Kidney (tissue), 13 donors: ENCODE measurements at regions not wholly inside any gene's neighbourhood (a gene's known extent, or its start where the extent isn't known, plus 50 kb on each side); places are given as distances from the start of the nearest gene placed in this dataset.

ENCODE experiments used
- DNase-seq, 5 donors: peaks; one replicate each; pipeline ENCODE4 v3.0.0-alpha.2; 2013 to 2020
- FAIRE-seq: peaks from 2 replicates; lab custom pipeline; 2012; peaks lifted over from hg19 to GRCh38; lab: Jason Lieb, UNC
- H3K27ac ChIP-seq, 2 donors: one replicate each; pipeline ENCODE4 v1.7.0; 2013; ENCODE audit warnings: low read depth in 2 of 2, low read length in 2 of 2, inconsistent platforms in 1 of 2
- H3K27me3 ChIP-seq: one replicate; pipeline ENCODE4 v1.7.1; 2013; ENCODE audit warnings: low read length, inconsistent platforms; ENCODE audit not compliant: control insufficient read depth, insufficient read depth
- H3K36me3 ChIP-seq, 3 donors: one replicate each; pipeline versions ENCODE4 v1.7.0 to v1.7.1; 2013; ENCODE audit warnings: low read length in 3 of 3, control low read depth in 1 of 3, inconsistent platforms in 1 of 3; ENCODE audit not compliant: insufficient read depth in 3 of 3, control insufficient read depth in 2 of 3
- H3K4me1 ChIP-seq, 3 donors: one replicate each; pipeline versions ENCODE4 v1.7.0 to v1.7.1; 2013; ENCODE audit warnings: low read length in 3 of 3, inconsistent platforms in 1 of 3, low read depth in 1 of 3; ENCODE audit not compliant: control insufficient read depth in 2 of 3, insufficient read depth in 2 of 3
- H3K4me3 ChIP-seq, 3 donors: one replicate each; pipeline versions ENCODE4 v1.7.0 to v1.8.1; 2013; ENCODE audit warnings: low read length in 3 of 3, control low read depth in 1 of 3, inconsistent platforms in 1 of 3
- H3K9ac ChIP-seq, 3 donors: one replicate each; pipeline versions ENCODE4 v1.7.0 to v1.7.1; 2013; ENCODE audit warnings: low read length in 3 of 3, control low read depth in 1 of 3, inconsistent platforms in 1 of 3
- H3K9me3 ChIP-seq, 3 donors: one replicate each; pipeline versions ENCODE4 v1.7.0 to v1.7.1; 2013; ENCODE audit warnings: low read length in 3 of 3, control low read depth in 1 of 3, inconsistent platforms in 1 of 3; ENCODE audit not compliant: control insufficient read depth in 2 of 3, insufficient read depth in 1 of 3
- intact Hi-C: fragments of 100-400 bp; cut with DNase I; formaldehyde crosslinking; loops from one replicate; pipeline ENCODE4 v1.11.1; 2022
- TF ChIP-seq, protein P1 (sequence below): IDR thresholded peaks from 3 replicates; pipeline ENCODE4 v1.5.1; 2012; ENCODE audit warnings: mild to moderate bottlenecking, moderate library complexity, borderline replicate concordance; ENCODE audit not compliant: insufficient read depth; ENCODE audit errors: extremely low read depth
- donor health status: control.
- donor health status: control.
- donor health status: control.
- donor health status: control.
- donor health status: control.
- donor health status: DM: yes; HTN: yes; CAD: no.
- donor health status: Normal renal cell carcinoma (clear cell type).

- no peaks in the 10 kb centered on the region for H3K4me1 ChIP-seq
- H3K4me3 ChIP-seq: no peak overlapping the region
- FAIRE-seq (peak; percentile 19), DNase-seq (no peak)
- no peaks in the 10 kb centered on the region for H3K9me3 ChIP-seq
- no peaks in the 10 kb centered on the region for H3K27me3 ChIP-seq
- TF ChIP-seq, protein P1, sequence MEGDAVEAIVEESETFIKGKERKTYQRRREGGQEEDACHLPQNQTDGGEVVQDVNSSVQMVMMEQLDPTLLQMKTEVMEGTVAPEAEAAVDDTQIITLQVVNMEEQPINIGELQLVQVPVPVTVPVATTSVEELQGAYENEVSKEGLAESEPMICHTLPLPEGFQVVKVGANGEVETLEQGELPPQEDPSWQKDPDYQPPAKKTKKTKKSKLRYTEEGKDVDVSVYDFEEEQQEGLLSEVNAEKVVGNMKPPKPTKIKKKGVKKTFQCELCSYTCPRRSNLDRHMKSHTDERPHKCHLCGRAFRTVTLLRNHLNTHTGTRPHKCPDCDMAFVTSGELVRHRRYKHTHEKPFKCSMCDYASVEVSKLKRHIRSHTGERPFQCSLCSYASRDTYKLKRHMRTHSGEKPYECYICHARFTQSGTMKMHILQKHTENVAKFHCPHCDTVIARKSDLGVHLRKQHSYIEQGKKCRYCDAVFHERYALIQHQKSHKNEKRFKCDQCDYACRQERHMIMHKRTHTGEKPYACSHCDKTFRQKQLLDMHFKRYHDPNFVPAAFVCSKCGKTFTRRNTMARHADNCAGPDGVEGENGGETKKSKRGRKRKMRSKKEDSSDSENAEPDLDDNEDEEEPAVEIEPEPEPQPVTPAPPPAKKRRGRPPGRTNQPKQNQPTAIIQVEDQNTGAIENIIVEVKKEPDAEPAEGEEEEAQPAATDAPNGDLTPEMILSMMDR: no peak
- no peaks in the 10 kb centered on the region for H3K36me3 ChIP-seq
- H3K9ac ChIP-seq: no peak overlapping the region
- no peak overlapping the region for H3K27ac ChIP-seq
- intact Hi-C loops: no loop called here
Measured at GRCh38 chr5:117759849-117760499, 1185.4 kb upstream of the SEMA6A start.

DNA sequence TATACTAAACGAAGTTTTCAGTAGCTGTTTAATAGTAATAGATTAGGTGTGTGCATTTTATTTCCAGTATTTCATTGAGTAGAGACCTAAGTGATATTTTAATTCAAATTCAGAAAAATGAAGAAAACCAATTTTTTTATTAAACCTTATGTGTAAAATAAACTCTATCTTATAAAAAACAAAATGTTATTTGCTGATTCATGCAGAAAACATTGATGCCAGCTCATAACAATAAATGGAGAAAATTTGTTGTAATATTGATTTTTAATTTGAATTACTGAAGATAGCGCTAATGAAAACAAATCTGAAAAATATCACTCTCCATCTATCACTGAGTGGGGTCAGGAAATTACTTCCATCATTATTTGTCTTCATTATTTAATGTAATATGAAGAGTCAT, 1177.8 kb upstream of the SEMA6A start:
- H3K9me3 ChIP-seq: no peaks in the 10 kb centered on the region
- no peaks in the 10 kb centered on the region for H3K27me3 ChIP-seq
- intact Hi-C loops: no loop called here
- H3K9ac ChIP-seq: no peak overlapping the region
- no peaks in the 10 kb centered on the region for H3K4me1 ChIP-seq
- TF ChIP-seq, protein P1: no peak
- no peaks in the 10 kb centered on the region for H3K36me3 ChIP-seq
- H3K27ac ChIP-seq: no peak overlapping the region
- H3K4me3 ChIP-seq: no peak overlapping the region
- FAIRE-seq: no peak
- no peak for DNase-seq

DNA sequence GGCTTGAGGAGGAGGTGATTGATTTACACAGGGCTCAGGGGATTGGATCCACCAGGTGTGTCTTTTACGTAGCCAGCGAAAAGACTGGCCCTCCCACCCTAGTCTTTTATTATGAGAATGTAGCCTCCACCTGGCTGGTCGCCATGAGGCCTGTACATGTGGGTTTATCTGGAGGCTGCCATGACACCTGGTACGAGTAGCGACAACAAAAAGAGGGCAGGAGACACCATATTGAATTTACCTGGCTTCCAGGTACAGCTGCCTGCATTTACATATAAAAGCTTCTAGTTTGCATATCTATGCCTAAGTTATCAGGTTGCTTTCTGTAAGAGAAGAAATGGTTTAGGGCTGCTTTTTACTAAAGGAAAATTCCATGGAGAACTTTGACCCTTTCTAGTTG, 1173.7 kb upstream of the SEMA6A start:
- FAIRE-seq (no peak), DNase-seq (no peak)
- intact Hi-C loops: no loop called here
- Histone ChIP-seq H3K27me3 (no peaks in the 10 kb centered on the region), H3K4me3 (no peak overlapping the region), H3K9ac (no peak overlapping the region), H3K27ac (no peak overlapping the region), H3K9me3 (no peaks in the 10 kb centered on the region), H3K36me3 (no peaks in the 10 kb centered on the region), H3K4me1 (no peaks in the 10 kb centered on the region)
- TF ChIP-seq, protein P1: no peak

GRCh38 chr5:117743337-117743736, 1168.7 kb upstream of the SEMA6A start:
- TF ChIP-seq, protein P1: no peak
- intact Hi-C loops: no loop called here
- Histone ChIP-seq H3K27ac (no peak overlapping the region), H3K4me3 (no peak overlapping the region), H3K9me3 (no peaks in the 10 kb centered on the region), H3K4me1 (no peaks in the 10 kb centered on the region), H3K9ac (no peak overlapping the region), H3K27me3 (no peaks in the 10 kb centered on the region), H3K36me3 (no peaks in the 10 kb centered on the region)
- FAIRE-seq (no peak), DNase-seq (no peak)
